PFSK-1 (cell line): ENCODE measurements at regions not wholly inside any gene's neighbourhood (a gene's known extent, or its start where the extent isn't known, plus 50 kb on each side); places are given as distances from the start of the nearest gene placed in this dataset.

Source experiments
- FOXP2 ChIP-seq: optimal IDR thresholded peaks from 2 replicates; pipeline ENCODE3; 2011; ENCODE audit warnings: borderline replicate concordance, control low read depth, inconsistent platforms; ENCODE audit not compliant: insufficient read depth; ENCODE audit errors: extremely low read length, extremely low read depth
- POLR2AphosphoS5 ChIP-seq: IDR thresholded peaks from 2 replicates; pipeline ENCODE4 v1.6.1; 2012; ENCODE audit warnings: low read depth, mild to moderate bottlenecking, control low read depth, low read length, moderate library complexity
- REST ChIP-seq, 2 experiments: IDR thresholded peaks; 2 replicates each; pipeline versions ENCODE4 v1.6.1 to v1.8.0; 2011 to 2012; ENCODE audit warnings: low read depth in 2 of 2, low read length in 2 of 2, control low read depth in 1 of 2, inconsistent platforms in 1 of 2, mild to moderate bottlenecking in 1 of 2, moderate library complexity in 1 of 2; ENCODE audit not compliant: insufficient read depth in 1 of 2
- SIN3A ChIP-seq: IDR thresholded peaks from 2 replicates; pipeline ENCODE4 v1.6.1; 2012; ENCODE audit warnings: mild to moderate bottlenecking, low read length, moderate library complexity, borderline replicate concordance; ENCODE audit not compliant: insufficient read depth
- TAF1 ChIP-seq: IDR thresholded peaks from 2 replicates; pipeline ENCODE4 v1.6.1; 2012; ENCODE audit warnings: low read length, control low read depth, borderline replicate concordance; ENCODE audit not compliant: insufficient read depth

GRCh38 chr4:29319663-29320340 lies 1400.4 kb upstream of the PCDH7 start:
- TF ChIP-seq POLR2AphosphoS5, result no peak
- no peak for TF ChIP-seq REST (IDR thresholded peaks at IDR 0.05; ENCODE audit: insufficient read depth in 1 of 2, low read depth in 2 of 2, low read length in 2 of 2)
- no peak for TF ChIP-seq SIN3A
- no peak for TF ChIP-seq TAF1
- TF ChIP-seq FOXP2, result no peak
